ENCODE measurements at regions not wholly inside any gene's neighbourhood (a gene's known extent, or its start where the extent isn't known, plus 50 kb on each side); places are given as distances from the start of the nearest gene placed in this dataset.

DNA sequence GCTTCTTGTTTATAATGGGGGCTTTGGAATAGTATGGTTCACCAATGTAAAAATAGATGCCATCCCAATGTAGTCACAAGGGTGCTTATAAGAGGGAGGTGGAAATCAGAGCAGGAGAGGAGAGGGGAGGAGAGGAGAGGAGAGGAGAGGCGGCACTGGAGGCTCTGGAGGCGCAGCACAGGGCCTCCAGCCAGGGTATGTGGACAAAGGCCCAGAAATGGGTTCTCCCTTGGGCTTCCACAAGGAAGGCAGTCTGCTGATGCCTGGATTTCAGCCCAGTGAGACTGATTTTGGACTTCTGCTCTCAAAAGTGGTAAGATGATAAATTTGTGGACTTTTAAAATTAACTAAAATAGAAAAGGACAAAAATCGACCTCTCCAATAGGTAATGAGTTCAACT, 116.8 kb downstream of the RNASET2 start:
- Histone ChIP-seq H3K27me3 (replicated peaks) (no peaks in the 10 kb centered on the region), H3K27ac (no peak overlapping the region), H3K4me3 (ENCODE audit: low read depth, low read length) (no peak overlapping the region), H3K36me3 (replicated peaks) (no peaks in the 10 kb centered on the region)
- in situ Hi-C loops (cut with HindIII; ENCODE audit: low pct_ligation_motif_present, low sequenced_read_pairs) = no loop called here
- no peak for DNase-seq
- TF ChIP-seq CTCF (IDR thresholded peaks at IDR 0.05; ENCODE audit: low read depth, low read length, missing control alignments) = no peak

- in situ Hi-C loops (cut with HindIII; ENCODE audit: low pct_ligation_motif_present, low sequenced_read_pairs) = no loop called here
- no peak for DNase-seq
- H3K4me3 ChIP-seq (ENCODE audit: low read depth, low read length) = no peak overlapping the region
These were observed 117.4 kb downstream of the RNASET2 start for GRCh38 chr6:166838987-166839386.

DNA sequence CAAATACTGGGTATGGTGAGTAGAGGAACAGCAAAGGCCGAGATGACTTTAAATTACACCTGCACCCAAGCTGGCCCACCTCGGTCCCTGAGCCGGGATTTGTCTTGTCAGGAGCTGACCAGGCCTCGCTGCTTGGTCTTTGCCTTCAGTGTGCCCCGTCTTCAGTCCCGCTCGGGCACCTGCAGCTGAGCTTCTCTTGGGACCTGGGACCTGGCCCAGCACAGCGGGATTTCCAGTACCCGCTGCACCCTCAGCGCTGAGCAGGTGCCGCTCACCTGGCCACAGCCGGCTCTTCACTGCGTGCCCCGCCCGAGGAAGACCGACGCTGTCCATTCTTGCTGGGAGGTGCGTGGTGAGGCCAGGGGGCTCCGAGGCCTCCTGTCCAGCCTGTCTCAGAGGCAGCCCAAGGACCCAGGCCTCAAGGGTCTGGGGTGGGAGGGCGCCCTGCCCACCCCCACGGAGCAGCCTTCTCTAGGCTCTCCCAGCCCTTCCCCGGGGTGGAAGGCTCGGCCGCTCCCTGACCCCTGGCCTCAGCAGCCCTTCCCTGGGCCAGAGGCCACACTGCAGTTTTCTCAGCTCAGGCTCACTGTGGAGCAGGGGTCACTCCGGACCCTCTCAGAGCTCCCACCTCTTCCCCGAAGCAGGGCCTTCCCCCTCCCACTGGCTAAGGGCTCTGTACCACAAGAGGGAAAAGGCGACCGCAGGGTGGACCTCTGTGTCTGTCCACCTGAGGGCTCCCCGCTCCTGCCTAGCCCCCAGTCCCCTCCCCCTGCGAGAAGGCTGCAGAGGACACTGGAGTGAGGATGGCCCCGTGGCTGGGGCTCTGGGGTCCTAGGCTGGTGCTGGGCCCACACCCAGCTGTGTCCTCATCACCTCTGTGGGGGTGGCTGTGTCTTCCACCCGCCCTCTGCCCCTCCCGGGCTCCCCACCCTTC, 119.3 kb downstream of the RNASET2 start:
- no peak for DNase-seq
- Histone ChIP-seq H3K36me3 (replicated peaks) (no peaks in the 10 kb centered on the region), H3K27me3 (replicated peaks) (no peaks in the 10 kb centered on the region), H3K4me3 (ENCODE audit: low read depth, low read length) (no peak overlapping the region), H3K27ac (no peak overlapping the region)
- no peak for TF ChIP-seq CTCF (IDR thresholded peaks at IDR 0.05; ENCODE audit: low read depth, low read length, missing control alignments)
- in situ Hi-C loops (cut with HindIII; ENCODE audit: low pct_ligation_motif_present, low sequenced_read_pairs) = no loop called here

More at GRCh38 chr6:166838987-166839386, 117.4 kb downstream of the RNASET2 start:
- H3K27ac ChIP-seq = no peak overlapping the region
- no peaks in the 10 kb centered on the region for H3K27me3 ChIP-seq (replicated peaks)
- no peak for TF ChIP-seq CTCF (IDR thresholded peaks at IDR 0.05; ENCODE audit: low read depth, low read length, missing control alignments)
- H3K36me3 ChIP-seq (replicated peaks) = no peaks in the 10 kb centered on the region

DNA sequence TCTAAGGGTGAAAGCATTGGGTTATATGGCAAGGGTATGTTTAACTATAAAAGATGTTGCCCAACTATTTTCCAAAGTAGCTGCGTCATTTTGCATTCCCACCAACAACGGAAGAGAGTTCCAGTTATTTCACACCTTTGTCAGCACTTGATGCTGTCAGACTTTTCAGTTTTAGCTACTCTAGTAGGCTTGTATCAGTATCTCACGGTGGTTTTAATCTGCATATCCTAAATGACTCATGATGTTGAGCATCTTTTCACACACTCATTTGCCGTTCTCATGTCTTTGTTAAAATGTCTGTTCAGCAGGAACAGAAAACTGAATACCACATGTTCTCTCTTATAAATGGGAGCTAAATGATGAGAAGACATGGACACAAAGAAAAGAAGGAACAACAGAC, 122.3 kb downstream of the RNASET2 start:
- H3K4me3 ChIP-seq (ENCODE audit: low read depth, low read length) = no peak overlapping the region
- no peaks in the 10 kb centered on the region for H3K36me3 ChIP-seq (replicated peaks)
- TF ChIP-seq CTCF (IDR thresholded peaks at IDR 0.05; ENCODE audit: low read depth, low read length, missing control alignments) = no peak
- in situ Hi-C loops (cut with HindIII; ENCODE audit: low pct_ligation_motif_present, low sequenced_read_pairs) = no loop called here
- no peak overlapping the region for H3K27ac ChIP-seq
- no peaks in the 10 kb centered on the region for H3K27me3 ChIP-seq (replicated peaks)
- DNase-seq = no peak

DNA sequence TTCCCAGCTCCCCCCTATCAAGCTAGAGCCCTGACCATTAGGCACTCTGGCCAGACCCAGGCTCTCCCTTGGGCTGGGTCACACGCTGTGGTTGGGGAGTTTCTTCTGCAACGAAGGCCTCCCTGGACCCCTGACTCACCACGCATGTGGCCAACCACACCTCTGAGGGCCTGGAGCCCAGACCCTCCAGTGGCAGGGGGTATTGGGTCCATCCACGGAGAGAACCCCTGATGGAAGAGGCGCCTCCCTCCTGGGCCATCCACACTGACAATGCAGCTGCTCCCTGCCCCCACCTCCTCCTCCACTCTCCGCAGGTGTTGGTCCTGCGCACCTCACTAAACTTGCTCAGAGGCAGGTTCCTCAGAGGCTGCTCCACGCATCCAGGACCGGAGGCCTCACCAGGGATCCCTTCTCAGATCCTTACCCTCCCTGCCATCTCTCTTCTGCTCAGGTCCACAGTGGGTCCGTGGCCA, 125.4 kb downstream of the RNASET2 start:
- no peak for TF ChIP-seq CTCF (IDR thresholded peaks at IDR 0.05; ENCODE audit: low read depth, low read length, missing control alignments)
- H3K27me3 ChIP-seq (replicated peaks) = no peaks in the 10 kb centered on the region
- no peak for DNase-seq
- no peak overlapping the region for H3K27ac ChIP-seq
- H3K36me3 ChIP-seq (replicated peaks) = no peaks in the 10 kb centered on the region
- in situ Hi-C loops (cut with HindIII; ENCODE audit: low pct_ligation_motif_present, low sequenced_read_pairs) = no loop called here
- H3K4me3 ChIP-seq (ENCODE audit: low read depth, low read length) = no peak overlapping the region
